HG03045 (cell line): ENCODE measurements at regions not wholly inside any gene's neighbourhood (a gene's known extent, or its start where the extent isn't known, plus 50 kb on each side); places are given as distances from the start of the nearest gene placed in this dataset.
"Not testable (repeated sequence)": the region's sequence is repeated elsewhere in the genome, so short reads cannot be mapped to it uniquely, and the experiment has no call there.

ENCODE experiments used
- ATAC-seq: cut with Tn5 transposase; IDR thresholded peaks from one replicate; pipeline ENCODE4 v1.9.1; 2021; ENCODE audit warnings: mild to moderate bottlenecking, moderate library complexity; ENCODE audit not compliant: unreplicated experiment

- ATAC-seq = not testable (repeated sequence)
Observed at GRCh38 chr10:46645110-46645509, 66.2 kb downstream of the SYT15 start.

DNA sequence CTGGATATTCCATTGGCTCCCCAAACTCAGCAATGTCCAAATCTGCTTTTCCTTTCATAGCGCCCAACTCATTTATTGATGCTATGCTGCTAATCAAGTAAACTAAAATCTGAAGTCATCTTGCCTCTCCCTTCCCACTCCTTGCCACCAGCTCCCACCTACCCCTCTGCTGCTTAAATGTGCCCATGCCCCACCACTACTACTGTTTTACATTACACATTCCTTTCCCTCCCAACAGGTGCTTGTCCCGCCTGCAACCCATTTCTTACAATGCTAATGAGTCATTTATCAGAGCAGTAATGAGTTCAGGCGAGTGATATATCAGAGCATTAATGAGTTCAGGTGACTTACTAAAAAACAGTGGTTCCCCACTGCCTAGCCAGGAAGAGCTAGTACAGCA lies 67.2 kb downstream of the SYT15 start:
- ATAC-seq = not testable (repeated sequence)

DNA sequence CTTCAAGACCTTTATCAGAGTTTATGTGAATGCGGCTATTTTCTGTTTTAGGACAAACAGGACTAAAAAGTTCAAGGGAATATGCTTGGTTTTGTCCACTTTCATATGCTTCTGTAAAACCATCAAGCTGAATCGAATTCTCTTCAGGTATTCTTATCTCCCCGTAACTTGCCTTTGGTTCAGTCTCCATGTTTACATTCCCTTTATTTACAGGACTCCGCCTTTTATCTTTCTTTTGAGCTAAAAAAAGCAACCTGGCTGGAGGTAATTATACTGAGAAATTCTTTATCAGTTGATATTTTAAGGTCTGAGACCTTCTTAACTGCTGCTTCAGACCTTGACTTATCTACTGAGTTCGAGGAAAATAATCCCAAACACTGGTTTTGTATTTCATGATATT lies 72.0 kb downstream of the SYT15 start:
- ATAC-seq = not testable (repeated sequence)

GRCh38 chr10:46657437-46657836 lies 78.5 kb downstream of the SYT15 start:
- ATAC-seq = not testable (repeated sequence)

DNA sequence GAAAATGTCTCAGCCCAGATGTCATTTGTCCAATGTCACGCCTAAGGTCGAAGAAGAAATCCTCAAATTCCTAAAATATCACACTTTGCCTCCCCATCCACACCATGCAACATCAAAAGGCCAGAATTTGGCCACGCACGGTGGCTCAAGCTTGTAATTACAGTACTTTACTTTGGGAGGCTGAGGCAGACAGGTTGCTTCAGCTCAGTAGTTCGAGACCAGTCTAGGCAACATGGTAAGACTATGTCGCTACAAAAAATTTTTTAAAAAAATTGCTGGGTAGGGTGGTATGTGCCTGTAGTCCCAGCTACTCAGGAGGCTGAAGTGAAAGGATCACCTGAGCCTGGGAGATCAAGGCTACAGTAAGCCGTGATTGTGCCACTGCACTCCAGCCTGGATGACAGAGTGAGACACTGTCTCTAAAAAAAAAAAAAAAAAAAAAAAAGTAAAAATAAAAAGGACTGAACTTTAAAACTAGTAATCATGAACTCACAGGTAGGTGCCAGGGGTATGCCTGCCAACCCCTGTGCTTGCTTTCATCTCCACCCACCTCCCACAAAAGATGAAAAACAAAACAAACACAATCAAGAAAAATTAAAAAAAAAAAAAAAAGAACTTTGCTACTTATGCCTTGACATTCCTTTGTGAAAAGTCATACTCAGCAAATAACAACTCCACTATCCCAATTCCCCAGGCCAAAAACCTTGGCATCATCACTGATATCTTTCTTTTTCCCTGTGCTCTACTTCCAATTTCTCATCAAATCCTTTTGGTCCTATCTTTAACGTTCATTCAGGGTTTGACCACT lies 81.3 kb downstream of the SYT15 start:
- ATAC-seq = not testable (repeated sequence)

GRCh38 chr10:46660835-46661164 lies 81.9 kb downstream of the SYT15 start:
- not testable (repeated sequence) for ATAC-seq

DNA sequence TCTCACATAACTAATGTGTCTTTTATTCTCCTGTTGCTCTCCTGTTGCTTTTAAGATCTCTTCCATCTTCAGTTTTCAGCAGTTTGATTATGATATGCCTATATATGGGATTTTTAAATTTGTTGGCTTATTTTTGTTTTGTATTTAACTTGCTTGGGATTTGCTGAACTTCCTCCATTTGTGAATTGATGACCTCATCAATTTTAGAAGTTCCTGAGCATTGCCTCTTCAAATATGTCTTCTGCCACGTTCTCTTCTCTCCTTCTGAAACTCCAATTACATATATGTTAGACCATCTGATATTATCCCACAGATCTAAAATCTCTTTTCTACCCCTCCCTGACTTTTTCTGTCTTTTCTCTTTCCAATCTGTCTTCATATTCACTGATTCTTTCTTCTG lies 86.6 kb downstream of the SYT15 start:
- not testable (repeated sequence) for ATAC-seq

DNA sequence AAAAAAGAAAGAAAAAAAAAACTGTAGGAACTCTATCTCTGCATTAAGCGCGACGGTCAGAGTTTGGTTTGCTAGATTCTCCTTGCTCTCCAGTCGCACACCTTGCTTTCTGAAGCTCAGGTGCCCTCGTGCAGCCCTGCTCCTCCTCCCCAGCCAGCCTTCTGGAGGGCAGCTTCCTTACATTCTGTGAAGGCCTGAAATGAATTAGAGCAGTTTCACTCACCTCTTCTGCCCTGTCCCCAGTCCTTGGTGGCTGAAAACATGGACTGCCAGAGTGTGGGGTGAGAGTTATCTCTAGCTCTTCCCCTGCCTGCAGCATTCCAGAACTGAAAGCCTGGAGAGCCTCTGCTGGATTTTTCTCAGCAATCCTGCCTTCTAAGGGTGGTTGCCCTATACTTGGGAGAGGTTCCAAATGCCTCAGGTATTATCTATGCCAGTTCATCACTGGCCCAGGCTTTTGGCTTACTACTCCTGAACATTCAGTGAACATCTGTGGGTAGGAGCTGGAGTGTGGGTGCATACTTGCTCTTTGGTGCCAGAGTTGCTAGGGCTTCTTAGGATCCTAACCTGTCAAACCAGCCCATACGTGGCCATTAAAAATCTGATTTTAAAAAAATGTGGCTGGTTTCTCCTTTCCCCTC lies 89.5 kb downstream of the SYT15 start:
- not testable (repeated sequence) for ATAC-seq

GRCh38 chr10:46677836-46678435 lies 99.0 kb downstream of the SYT15 start:
- ATAC-seq = not testable (repeated sequence)

DNA sequence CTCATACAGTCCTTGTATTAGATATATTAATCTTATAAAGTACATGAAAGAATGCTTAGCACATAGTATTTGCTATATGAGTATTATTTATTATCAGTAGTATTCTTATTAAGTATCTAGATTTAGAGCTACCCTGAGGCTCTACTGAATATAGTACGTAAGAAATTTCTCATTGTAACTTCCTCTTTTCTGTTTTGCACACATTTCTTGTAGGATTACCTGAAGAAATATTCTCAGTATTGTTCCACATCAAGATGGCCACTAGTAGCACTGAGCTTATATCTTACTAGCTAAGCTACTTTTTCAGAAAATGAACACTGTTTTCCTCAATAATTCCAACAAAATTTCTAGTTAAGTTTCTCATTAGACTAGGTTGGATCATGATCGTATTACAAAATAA lies 112.5 kb downstream of the SYT15 start:
- ATAC-seq = not testable (repeated sequence)

DNA sequence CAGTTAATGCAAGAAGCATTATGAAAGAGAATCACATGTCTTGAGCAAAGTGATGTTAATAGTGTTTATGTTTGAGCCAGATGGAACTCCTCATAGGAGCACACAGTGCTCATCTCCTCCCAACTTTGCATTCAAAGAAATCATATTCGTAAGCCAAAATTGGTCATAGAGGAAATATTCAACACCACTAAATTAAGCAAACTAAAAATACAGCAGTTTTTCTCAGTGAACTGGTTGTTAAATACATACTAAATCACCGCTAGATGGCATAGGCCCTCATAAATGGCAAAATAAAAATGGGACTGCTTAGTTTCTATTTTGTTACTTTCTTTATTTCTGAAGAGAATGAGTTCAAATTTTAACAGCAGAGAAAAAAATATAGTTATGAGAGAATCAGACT lies 114.3 kb downstream of the SYT15 start:
- not testable (repeated sequence) for ATAC-seq

GRCh38 chr10:46717264-46717663 lies 138.3 kb downstream of the SYT15 start:
- ATAC-seq = not testable (repeated sequence)

GRCh38 chr10:46718014-46718413 lies 139.1 kb downstream of the SYT15 start:
- ATAC-seq = not testable (repeated sequence)

GRCh38 chr10:46720386-46720785 lies 141.5 kb downstream of the SYT15 start:
- ATAC-seq = not testable (repeated sequence)

GRCh38 chr10:46720811-46721518 lies 142.0 kb downstream of the SYT15 start:
- not testable (repeated sequence) for ATAC-seq

DNA sequence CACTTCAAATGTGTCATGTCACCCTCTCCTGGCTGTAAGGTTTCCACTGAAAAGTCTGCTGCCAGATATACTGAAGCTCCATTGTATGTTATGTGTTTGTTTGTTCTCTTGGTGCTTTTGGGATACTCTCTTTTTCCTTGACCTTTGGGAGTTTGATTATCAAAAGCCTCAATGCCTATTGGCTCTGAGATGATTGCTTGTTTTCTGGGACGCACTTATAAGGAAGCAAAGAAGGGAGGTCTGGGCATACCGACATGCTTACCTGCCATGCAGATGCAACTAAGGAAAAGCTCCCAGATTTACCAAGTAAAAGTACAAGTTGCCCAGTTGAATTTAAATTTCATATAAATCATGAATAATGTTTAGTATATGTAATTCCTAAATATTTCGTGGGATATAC lies 145.3 kb downstream of the SYT15 start:
- ATAC-seq = not testable (repeated sequence)

DNA sequence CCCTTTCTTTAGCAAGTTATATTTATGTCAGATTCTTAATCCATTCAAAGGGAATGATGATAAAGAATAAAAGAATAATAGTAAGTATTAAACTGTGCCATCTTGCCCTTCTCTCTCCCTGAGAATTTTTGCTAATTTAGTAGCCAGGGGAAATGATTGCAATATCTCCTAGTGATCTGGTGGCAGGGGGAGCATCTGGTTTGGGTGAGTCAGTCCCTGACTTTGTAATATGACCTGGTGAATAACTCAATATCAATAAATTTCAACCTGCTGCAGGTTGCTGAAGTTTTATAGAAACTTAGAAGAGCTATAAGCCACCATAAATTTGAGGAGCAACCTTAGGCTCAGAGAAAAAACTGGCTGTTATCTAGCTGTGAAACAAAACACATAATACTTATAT lies 149.4 kb downstream of the SYT15 start:
- not testable (repeated sequence) for ATAC-seq

DNA sequence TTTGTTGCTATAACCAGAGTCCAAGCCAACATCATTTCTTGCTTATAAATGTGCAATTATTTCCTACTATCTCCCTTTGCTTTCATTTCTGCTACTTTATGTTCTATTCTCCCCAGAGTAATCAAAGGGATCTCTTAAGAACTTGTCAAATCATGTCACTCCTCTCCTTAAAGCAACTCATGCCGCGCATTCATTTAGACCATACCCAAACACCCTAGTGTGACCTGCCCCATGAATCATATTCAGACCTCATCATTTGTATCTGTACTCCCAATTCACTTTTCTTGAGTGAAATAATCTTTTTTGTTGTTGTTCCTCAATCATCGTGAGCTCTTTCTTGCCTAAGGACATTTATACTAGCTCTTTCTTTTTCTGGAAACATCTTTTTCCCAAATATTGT lies 151.8 kb downstream of the SYT15 start:
- ATAC-seq = not testable (repeated sequence)

DNA sequence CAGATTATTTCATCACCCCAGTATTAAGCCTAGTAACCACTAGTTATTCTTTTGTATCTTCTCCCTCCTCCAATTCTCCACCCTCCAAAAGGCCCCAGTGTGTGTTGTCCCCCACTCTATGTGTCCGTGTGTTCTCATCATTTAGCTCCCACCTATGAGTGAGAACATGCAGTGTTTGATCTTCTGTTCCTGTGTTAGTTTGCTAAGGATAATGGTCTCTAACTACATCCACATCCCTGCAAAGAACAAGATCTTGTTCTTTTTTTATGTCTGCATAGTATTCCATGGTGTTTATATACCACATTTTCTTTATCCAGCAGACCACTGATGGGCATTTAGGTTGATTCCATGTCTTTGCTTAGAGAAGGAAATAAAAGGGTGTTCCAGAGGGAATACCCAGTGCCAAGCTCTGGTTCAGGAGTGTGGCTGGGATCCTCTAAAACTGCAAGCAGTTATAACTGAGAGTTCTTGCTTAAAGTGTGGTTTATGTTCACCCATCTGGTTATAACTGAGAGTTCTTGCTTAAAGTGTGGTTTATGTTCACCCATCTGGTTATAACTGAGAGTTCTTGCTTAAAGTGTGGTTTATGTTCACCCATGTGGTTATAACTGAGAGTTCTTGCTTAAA lies 154.8 kb downstream of the SYT15 start:
- ATAC-seq = not testable (repeated sequence)

DNA sequence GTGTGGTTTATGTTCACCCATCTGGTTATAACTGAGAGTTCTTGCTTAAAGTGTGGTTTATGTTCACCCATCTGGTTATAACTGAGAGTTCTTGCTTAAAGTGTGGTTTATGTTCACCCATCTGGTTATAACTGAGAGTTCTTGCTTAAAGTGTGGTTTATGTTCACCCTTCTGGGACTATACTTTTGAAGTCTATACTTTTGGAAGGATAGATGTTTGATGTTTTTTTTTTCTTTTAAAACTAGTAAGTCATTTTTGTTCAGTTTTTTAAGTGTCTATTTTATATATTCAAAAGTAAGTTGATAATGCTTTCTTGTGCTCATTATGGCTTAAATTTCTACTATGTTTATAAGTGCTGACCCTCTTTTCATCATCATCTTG lies 155.3 kb downstream of the SYT15 start:
- not testable (repeated sequence) for ATAC-seq

DNA sequence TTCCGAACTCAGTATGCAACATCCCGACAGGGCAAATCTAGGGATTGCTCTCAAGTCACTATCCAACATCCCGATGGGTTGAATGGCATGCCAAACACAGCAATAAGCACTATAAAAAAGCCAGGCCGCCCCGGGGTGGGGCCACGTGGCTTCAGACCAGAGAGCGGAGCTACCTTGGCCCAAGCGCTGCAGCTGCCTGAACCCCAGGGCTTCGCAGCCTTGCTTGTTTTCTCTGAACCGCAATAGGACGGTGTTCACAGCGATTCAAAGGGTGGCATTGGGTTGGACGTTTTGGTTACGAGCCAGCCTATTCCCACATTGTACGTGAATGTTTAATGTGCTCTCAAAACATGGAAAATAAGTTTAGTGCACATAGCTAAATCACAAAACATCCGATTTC lies 161.0 kb downstream of the SYT15 start:
- not testable (repeated sequence) for ATAC-seq
